ENCODE measurements at regions not wholly inside any gene's neighbourhood (a gene's known extent, or its start where the extent isn't known, plus 50 kb on each side); places are given as distances from the start of the nearest gene placed in this dataset.

GRCh38 chr2:14358339-14358738, 274.2 kb upstream of the LRATD1 start:
- Histone ChIP-seq H4K20me1 (ENCODE audit: low read depth) (no peaks in the 10 kb centered on the region), H3K79me2 (ENCODE audit: low read depth) (no peaks in the 10 kb centered on the region), H3K9ac (no peak overlapping the region), H3K27ac (no peak overlapping the region), H3K9me3 (ENCODE audit: low read depth) (no peaks in the 10 kb centered on the region), H3K4me3 (no peak overlapping the region), H3F3A (ENCODE audit: low read depth) (no peaks in the 10 kb centered on the region), H3K4me1 (no peaks in the 10 kb centered on the region), H2AFZ (replicated peaks) (no peak overlapping the region), H3K27me3 (no peaks in the 10 kb centered on the region), H3K36me3 (no peaks in the 10 kb centered on the region), H3K4me2 (no peak overlapping the region)
- no peak for TF ChIP-seq EZH2phosphoT487 (IDR thresholded peaks at IDR 0.05)
- no peak for TF ChIP-seq EZH2 (IDR thresholded peaks at IDR 0.05)
- no peak for TF ChIP-seq CTCF (IDR thresholded peaks at IDR 0.05)
- DNase-seq (ENCODE audit: low spot score), result no peak
- Mint-ChIP-seq H3K9me3 (no peaks in the 10 kb centered on the region), H3K36me3 (no peaks in the 10 kb centered on the region), H3K4me3 (no peak overlapping the region), H3K27me3 (ENCODE audit: insufficient read depth, low read depth) (no peaks in the 10 kb centered on the region), H3K4me1 (no peaks in the 10 kb centered on the region), H3K27ac (no peak overlapping the region)

- no peak for DNase-seq (ENCODE audit: low spot score)
- H3K9ac ChIP-seq, result no peak overlapping the region
- no peak overlapping the region for H3K4me3 ChIP-seq
- no peaks in the 10 kb centered on the region for H3F3A ChIP-seq (ENCODE audit: low read depth)
- H3K27ac ChIP-seq, result no peak overlapping the region
- no peak overlapping the region for H3K4me3 Mint-ChIP-seq
- no peaks in the 10 kb centered on the region for H3K9me3 Mint-ChIP-seq
- no peak overlapping the region for H2AFZ ChIP-seq (replicated peaks)
- H3K27me3 ChIP-seq, result no peaks in the 10 kb centered on the region
- no peaks in the 10 kb centered on the region for H3K4me1 ChIP-seq
- H3K27ac Mint-ChIP-seq, result no peak overlapping the region
- H3K27me3 Mint-ChIP-seq (ENCODE audit: insufficient read depth, low read depth), result no peaks in the 10 kb centered on the region
- H3K79me2 ChIP-seq (ENCODE audit: low read depth), result no peaks in the 10 kb centered on the region
- H3K36me3 Mint-ChIP-seq, result no peaks in the 10 kb centered on the region
- no peaks in the 10 kb centered on the region for H3K4me1 Mint-ChIP-seq
- no peaks in the 10 kb centered on the region for H4K20me1 ChIP-seq (ENCODE audit: low read depth)
- H3K4me2 ChIP-seq, result no peak overlapping the region
- H3K9me3 ChIP-seq (ENCODE audit: low read depth), result no peaks in the 10 kb centered on the region
- no peak for TF ChIP-seq EZH2 (IDR thresholded peaks at IDR 0.05)
- TF ChIP-seq EZH2phosphoT487 (IDR thresholded peaks at IDR 0.05), result no peak
- TF ChIP-seq CTCF (IDR thresholded peaks at IDR 0.05), result no peak
- H3K36me3 ChIP-seq, result no peaks in the 10 kb centered on the region
These were observed 273.7 kb upstream of the LRATD1 start for GRCh38 chr2:14358774-14359173.

GRCh38 chr2:14363137-14363536, 269.4 kb upstream of the LRATD1 start:
- Histone ChIP-seq H3K27ac (no peak overlapping the region), H4K20me1 (ENCODE audit: low read depth) (no peaks in the 10 kb centered on the region), H3K4me2 (no peak overlapping the region), H2AFZ (replicated peaks) (no peak overlapping the region), H3F3A (ENCODE audit: low read depth) (no peaks in the 10 kb centered on the region), H3K4me3 (no peak overlapping the region), H3K4me1 (no peaks in the 10 kb centered on the region), H3K9ac (no peak overlapping the region), H3K27me3 (no peaks in the 10 kb centered on the region), H3K9me3 (ENCODE audit: low read depth) (no peaks in the 10 kb centered on the region), H3K36me3 (no peaks in the 10 kb centered on the region), H3K79me2 (ENCODE audit: low read depth) (no peaks in the 10 kb centered on the region)
- Mint-ChIP-seq H3K4me1 (no peaks in the 10 kb centered on the region), H3K36me3 (no peaks in the 10 kb centered on the region), H3K27me3 (ENCODE audit: insufficient read depth, low read depth) (no peaks in the 10 kb centered on the region), H3K9me3 (no peaks in the 10 kb centered on the region), H3K27ac (no peak overlapping the region), H3K4me3 (no peak overlapping the region)
- no peak for DNase-seq (ENCODE audit: low spot score)
- TF ChIP-seq CTCF (IDR thresholded peaks at IDR 0.05) (no peak), EZH2phosphoT487 (IDR thresholded peaks at IDR 0.05) (no peak), EZH2 (IDR thresholded peaks at IDR 0.05) (no peak)

- Mint-ChIP-seq H3K4me1 (no peaks in the 10 kb centered on the region), H3K36me3 (no peaks in the 10 kb centered on the region), H3K4me3 (no peak overlapping the region), H3K27ac (no peak overlapping the region), H3K27me3 (ENCODE audit: insufficient read depth, low read depth) (no peaks in the 10 kb centered on the region), H3K9me3 (no peaks in the 10 kb centered on the region)
- Histone ChIP-seq H2AFZ (replicated peaks) (no peak overlapping the region), H3K27ac (no peak overlapping the region), H3K9me3 (ENCODE audit: low read depth) (no peaks in the 10 kb centered on the region), H3K4me1 (no peaks in the 10 kb centered on the region), H3K36me3 (no peaks in the 10 kb centered on the region), H3F3A (ENCODE audit: low read depth) (no peaks in the 10 kb centered on the region), H3K4me3 (no peak overlapping the region), H3K4me2 (no peak overlapping the region), H3K9ac (no peak overlapping the region), H3K79me2 (ENCODE audit: low read depth) (no peaks in the 10 kb centered on the region), H4K20me1 (ENCODE audit: low read depth) (no peaks in the 10 kb centered on the region), H3K27me3 (no peaks in the 10 kb centered on the region)
- DNase-seq (ENCODE audit: low spot score), result no peak
- TF ChIP-seq EZH2phosphoT487 (IDR thresholded peaks at IDR 0.05) (no peak), EZH2 (IDR thresholded peaks at IDR 0.05) (no peak), CTCF (IDR thresholded peaks at IDR 0.05) (no peak)
These were observed 268.5 kb upstream of the LRATD1 start for GRCh38 chr2:14363976-14364375.
